ENCODE measurements at regions not wholly inside any gene's neighbourhood (a gene's known extent, or its start where the extent isn't known, plus 50 kb on each side); places are given as distances from the start of the nearest gene placed in this dataset.

GRCh38 chr7:45359250-45359649, 201.7 kb downstream of the RAMP3 start:
- no peak for DNase-seq

- DNase-seq, result no peak
These were observed 202.2 kb downstream of the RAMP3 start for GRCh38 chr7:45359776-45360175.

GRCh38 chr7:45363669-45364068, 206.1 kb downstream of the RAMP3 start:
- DNase-seq, result no peak

DNA sequence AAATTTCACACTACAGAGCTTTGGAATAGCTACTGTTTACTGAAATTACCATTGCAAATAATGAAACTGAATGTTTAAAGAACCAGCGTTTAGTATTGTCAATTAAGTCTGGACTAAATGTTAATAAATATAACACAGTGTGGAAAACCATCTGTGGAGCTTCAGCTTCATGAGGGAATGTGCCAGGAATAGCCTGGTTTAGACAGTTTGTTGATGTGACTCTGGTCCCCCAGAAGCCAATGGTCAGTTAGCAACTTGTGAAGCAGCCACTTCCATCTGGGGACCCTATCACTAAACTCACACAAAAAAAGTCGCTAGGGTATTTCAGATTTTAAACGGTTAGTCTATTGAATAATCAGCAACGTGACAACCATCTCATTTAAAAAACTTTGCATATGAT, 207.8 kb downstream of the RAMP3 start:
- DNase-seq, result no peak

GRCh38 chr7:45366475-45366874, 207.7 kb upstream of the ADCY1 start:
- DNase-seq, result no peak

DNA sequence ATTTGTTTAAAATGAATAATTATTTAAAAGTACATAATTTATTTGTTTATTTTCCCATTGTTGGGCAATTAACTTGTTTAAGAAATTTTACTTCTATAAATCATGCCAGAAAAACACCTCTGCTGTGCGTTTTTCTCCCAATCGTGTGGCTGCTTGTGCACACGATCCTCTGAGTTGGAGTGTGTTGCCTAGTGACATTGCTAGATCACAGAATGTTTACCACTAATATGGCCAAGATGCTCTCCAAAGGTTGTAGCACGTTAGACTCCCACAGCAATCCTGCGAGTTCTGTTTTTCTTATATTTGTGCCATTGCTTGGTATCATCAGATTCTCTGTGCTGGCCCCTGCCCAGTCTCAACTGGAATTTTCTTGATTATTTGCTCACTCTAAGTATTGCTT, 207.1 kb upstream of the ADCY1 start:
- DNase-seq, result no peak

GRCh38 chr7:45368129-45368807, 205.9 kb upstream of the ADCY1 start:
- no peak for DNase-seq

- DNase-seq, result no peak
These were observed 189.7 kb upstream of the ADCY1 start for GRCh38 chr7:45384499-45384898.

GRCh38 chr7:45387837-45388236, 186.3 kb upstream of the ADCY1 start:
- DNase-seq, result no peak

DNA sequence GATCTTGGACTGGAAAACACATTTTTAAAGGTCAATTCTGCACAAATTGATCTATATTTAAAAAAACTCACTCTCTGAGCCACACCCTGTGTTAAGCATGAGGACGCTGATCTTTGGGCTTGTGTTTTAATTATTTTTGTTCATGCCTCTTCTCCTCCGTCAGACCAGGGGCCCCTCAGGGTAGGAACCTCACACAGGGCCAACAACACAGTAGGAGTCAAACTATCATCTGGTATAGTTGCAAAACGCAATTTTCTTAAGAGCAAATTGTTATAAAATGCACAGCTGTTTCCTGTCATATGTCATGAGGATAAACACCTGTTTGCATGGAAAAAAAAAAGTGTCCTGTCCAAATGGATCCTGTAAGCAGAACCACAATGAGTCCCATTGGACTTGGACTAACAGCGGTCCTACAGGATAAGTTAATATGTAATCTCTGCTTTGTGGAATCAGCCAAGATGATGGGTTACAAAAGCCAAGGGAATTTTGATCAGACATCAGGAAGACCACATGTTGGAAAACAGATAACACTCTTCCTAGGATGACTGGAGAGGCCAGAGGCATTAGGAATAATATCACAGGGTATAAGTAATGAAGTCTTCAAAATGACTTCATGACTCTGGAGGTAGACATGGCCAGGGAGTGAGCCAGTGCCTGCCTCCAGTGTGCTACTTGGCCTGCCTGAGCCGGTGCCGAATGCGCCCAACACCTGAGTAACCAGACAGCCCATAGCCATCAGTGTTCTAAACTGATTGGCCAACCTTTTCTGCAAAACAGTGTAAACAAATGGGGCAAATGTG, 184.9 kb upstream of the ADCY1 start:
- DNase-seq, result no peak

GRCh38 chr7:45390180-45390579, 184.0 kb upstream of the ADCY1 start:
- DNase-seq, result no peak

GRCh38 chr7:45390731-45391130, 183.4 kb upstream of the ADCY1 start:
- no peak for DNase-seq

- no peak for DNase-seq
These were observed 182.3 kb upstream of the ADCY1 start for GRCh38 chr7:45391618-45392451.

DNA sequence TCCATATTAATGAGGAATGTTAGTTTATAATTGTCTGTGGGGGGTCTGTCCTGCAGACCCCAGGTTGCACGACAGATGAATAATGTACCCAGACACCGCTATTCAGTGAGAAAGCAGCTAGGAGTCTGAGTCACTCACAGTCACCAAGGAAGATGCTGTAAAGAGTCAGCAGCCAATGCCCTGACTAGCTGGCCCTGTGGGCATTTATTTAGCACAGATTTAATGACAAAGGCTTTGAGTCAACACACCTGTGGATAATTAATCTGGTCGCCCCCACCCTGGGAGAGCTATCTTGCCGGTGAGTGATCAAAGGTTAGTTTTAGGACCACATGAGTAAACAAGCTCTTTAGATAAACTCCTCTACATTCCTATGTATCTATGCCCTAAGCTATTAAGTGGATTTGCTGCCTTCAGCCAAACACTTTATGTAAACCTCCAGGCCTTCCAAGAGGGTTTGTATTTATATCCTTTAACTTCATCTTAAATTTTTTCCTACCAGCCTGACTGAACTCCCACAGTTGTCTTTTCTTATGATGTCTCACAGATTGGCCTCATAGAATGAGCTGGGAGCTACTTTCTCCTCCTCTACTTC, 180.0 kb upstream of the ADCY1 start:
- no peak for DNase-seq

DNA sequence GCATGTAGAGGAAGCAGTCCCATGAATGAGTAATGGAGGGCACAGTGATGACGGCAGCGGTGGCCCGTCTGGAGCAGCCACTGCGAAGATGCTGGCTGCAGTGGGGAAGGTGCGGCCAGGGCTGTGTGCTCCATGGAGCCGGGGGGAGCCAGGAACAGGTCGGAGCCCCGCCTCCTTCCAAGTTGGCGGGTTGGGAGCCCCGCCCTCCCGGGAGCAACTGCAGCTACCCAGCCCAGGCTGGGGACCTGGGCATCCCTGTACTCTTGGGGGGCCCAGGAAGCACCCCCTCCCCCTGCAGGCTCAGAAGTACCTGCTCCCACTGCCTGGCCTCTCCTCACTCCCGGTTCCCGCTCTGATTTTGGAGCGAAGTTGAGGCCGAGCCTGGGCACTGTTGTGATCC, 175.1 kb upstream of the ADCY1 start:
- DNase-seq, result no peak

DNA sequence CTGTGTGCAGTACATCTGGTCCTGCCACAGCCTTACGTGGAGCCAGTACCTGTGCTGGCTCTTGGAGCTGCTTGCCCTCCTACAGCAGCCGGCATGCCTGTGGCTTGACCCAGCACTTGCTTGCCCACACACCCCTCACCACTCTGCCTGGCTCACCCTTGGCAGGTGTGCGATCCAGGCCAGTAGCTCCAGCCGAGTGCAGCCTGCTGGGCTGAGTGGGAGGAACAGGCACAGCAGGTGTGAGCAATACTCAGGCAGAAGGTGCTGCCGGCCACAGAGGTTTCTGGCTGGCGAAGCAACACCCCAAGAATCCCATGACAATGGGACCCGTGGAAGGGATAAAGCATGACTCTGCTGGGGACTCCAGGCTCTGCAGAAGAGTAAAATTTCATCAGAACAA, 173.5 kb upstream of the ADCY1 start:
- DNase-seq, result no peak

- DNase-seq, result no peak
These were observed 173.0 kb upstream of the ADCY1 start for GRCh38 chr7:45401155-45401554.

- DNase-seq, result no peak
These were observed 172.3 kb upstream of the ADCY1 start for GRCh38 chr7:45401851-45402250.

- DNase-seq, result no peak
These were observed 171.5 kb upstream of the ADCY1 start for GRCh38 chr7:45402480-45403218.

DNA sequence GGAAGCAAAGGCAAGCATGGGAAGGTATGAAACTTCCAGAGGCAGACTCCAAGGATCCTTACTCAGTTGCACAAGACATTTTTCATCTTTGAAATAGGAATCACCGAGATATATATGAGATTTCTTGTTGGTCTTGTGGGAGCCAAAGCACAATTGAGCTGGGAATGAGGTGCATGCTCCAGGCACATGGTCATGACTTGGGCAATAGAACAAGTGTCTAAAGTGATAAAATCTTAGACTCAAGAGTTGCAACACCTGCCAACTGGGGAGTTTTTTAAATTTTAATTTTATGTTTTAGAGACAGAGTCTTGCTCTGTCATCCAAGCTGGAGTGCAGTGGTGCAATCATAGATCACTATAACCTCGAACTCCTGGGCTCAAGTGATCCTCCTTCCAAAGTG, 169.5 kb upstream of the ADCY1 start:
- DNase-seq, result no peak

DNA sequence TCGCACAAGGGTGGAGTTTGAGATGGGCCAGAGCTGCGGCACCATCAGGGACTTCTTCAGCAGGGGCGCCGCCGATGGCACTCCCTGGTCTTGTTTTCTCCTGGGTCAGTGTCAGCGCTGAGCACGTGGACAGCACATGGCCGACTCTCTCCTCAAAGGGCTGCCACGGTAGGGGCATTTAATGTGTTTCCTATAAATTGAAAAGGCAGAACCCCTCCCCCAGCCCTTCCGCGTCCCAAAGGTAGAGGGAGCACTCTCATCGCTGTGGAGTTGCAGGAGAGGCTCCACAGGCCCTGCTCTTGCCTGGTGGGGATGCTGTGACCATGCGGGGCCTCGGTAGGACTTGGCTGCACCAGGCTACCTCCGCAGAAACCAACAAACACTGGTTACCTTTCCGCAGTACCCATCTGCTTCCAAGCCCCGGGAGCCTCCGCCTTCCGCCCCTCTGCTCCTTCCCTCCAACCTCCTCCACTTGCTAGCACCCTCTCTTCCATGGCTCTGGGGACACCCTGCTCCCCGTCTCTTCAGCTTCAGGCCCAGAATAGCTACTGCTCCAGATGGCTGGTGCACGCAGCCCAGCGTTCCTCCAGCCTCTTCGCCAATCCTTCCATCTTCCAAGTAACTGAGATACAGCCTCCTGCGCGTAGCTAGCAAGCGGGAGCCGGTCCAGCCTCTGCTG, 166.3 kb upstream of the ADCY1 start:
- DNase-seq, result no peak

- DNase-seq, result no peak
These were observed 165.8 kb upstream of the ADCY1 start for GRCh38 chr7:45408409-45408737.

Data from activated effector memory CD4-positive, alpha-beta T cell treated with Interleukin-2 at 50 U/mL for 16 hours (primary cell).